CD4-positive, CD25-positive, alpha-beta regulatory T cell (primary cell): ENCODE measurements at regions not wholly inside any gene's neighbourhood (a gene's known extent, or its start where the extent isn't known, plus 50 kb on each side); places are given as distances from the start of the nearest gene placed in this dataset.
"Not testable (repeated sequence)": the region's sequence is repeated elsewhere in the genome, so short reads cannot be mapped to it uniquely, and the experiment has no call there.

Source experiments
- ATAC-seq, 2 donors: fragments of 150-1000 bp; cut with Tn5 transposase; one replicate each; pipeline ENCODE4 v1.10.0; 2021; ENCODE audit warnings: low read depth in 2 of 2, moderate number of reproducible peaks in 2 of 2, moderate library complexity in 1 of 2
- DNase-seq, 3 donors: peaks; one replicate each; pipeline versions ENCODE4 v3.0.0 to v3.0.0-alpha.2; 2012 to 2022; ENCODE audit warnings: mixed read lengths in 1 of 3
- H3K27ac ChIP-seq: one replicate; pipeline ENCODE4 v1.7.0; 2013; ENCODE audit warnings: mild to moderate bottlenecking, low read length; ENCODE audit not compliant: insufficient read depth, poor library complexity, severe bottlenecking
- H3K27me3 ChIP-seq: one replicate; pipeline ENCODE4 v1.7.0; 2013; ENCODE audit warnings: low read length; ENCODE audit not compliant: control insufficient read depth, insufficient read depth
- H3K36me3 ChIP-seq: one replicate; pipeline ENCODE4 v1.7.0; 2013; ENCODE audit warnings: mild to moderate bottlenecking, low read length, moderate library complexity; ENCODE audit not compliant: control insufficient read depth, insufficient read depth
- H3K4me1 ChIP-seq: 2 replicates; pipeline ENCODE4 v1.7.0; 2013; ENCODE audit warnings: mild to moderate bottlenecking, low read length; ENCODE audit not compliant: insufficient read depth, control insufficient read depth, poor library complexity, severe bottlenecking
- H3K4me3 ChIP-seq: one replicate; pipeline ENCODE4 v1.7.0; 2013; ENCODE audit warnings: low read depth, mild to moderate bottlenecking, low read length, moderate library complexity
- H3K9me3 ChIP-seq, 2 experiments: 1 replicate in 1 of 2; 2 replicates in 1 of 2; pipeline ENCODE4 v1.7.0; 2013; ENCODE audit warnings: low read length in 2 of 2, mild to moderate bottlenecking in 1 of 2, moderate library complexity in 1 of 2; ENCODE audit not compliant: control insufficient read depth in 2 of 2
- H3K27ac Mint-ChIP-seq, 3 donors: one replicate each; pipeline ENCODE4 v1.8.0; 2020 to 2022; ENCODE audit warnings: mild to moderate bottlenecking in 3 of 3, mixed read lengths in 3 of 3, moderate library complexity in 2 of 3
- H3K27me3 Mint-ChIP-seq: one replicate; pipeline ENCODE4 v1.8.0; 2022; ENCODE audit warnings: mild to moderate bottlenecking, mixed read lengths
- H3K36me3 Mint-ChIP-seq: one replicate; pipeline ENCODE4 v1.8.0; 2020; ENCODE audit warnings: mixed read lengths
- H3K4me1 Mint-ChIP-seq, 4 donors: one replicate each; pipeline ENCODE4 v1.8.0; 2020 to 2022; ENCODE audit warnings: mixed read lengths in 4 of 4, mild to moderate bottlenecking in 1 of 4
- H3K4me3 Mint-ChIP-seq, 4 donors: one replicate each; pipeline ENCODE4 v1.8.0; 2020 to 2022; ENCODE audit warnings: mild to moderate bottlenecking in 4 of 4, mixed read lengths in 4 of 4, moderate library complexity in 3 of 4
- H3K9me3 Mint-ChIP-seq, 7 donors: one replicate each; pipeline ENCODE4 v1.8.0; 2020 to 2022; ENCODE audit warnings: mixed read lengths in 7 of 7, mild to moderate bottlenecking in 3 of 7, moderate library complexity in 2 of 7

GRCh38 chr2:220387758-220388157 is 760.3 kb downstream of the SLC4A3 start:
- ATAC-seq, H3K36me3 Mint-ChIP-seq: not testable (repeated sequence)
- peaks cover 2 to 19% (median 6%) of the 10 kb centered on the region in 7 donors for H3K9me3 Mint-ChIP-seq

GRCh38 chr2:220393711-220394110 is 766.3 kb downstream of the SLC4A3 start:
- Mint-ChIP-seq H3K27me3 (no peaks in the 10 kb centered on the region), H3K36me3 (no peaks in the 10 kb centered on the region), H3K4me3 (no peak overlapping the region), H3K4me1 (no peaks in the 10 kb centered on the region), H3K9me3 (peaks cover 0 to 4% (median 1%) of the 10 kb centered on the region in 7 donors), H3K27ac (no peak overlapping the region)
- no peak overlapping the region for H3K4me3 ChIP-seq
- ATAC-seq = no peak
- no peak for DNase-seq
- no peaks in the 10 kb centered on the region for H3K4me1 ChIP-seq
- no peaks in the 10 kb centered on the region for H3K27me3 ChIP-seq
- no peaks in the 10 kb centered on the region for H3K9me3 ChIP-seq
- no peaks in the 10 kb centered on the region for H3K36me3 ChIP-seq
- no peak overlapping the region for H3K27ac ChIP-seq

More at GRCh38 chr2:220387758-220388157, 760.3 kb downstream of the SLC4A3 start:
- DNase-seq, H3K4me3 Mint-ChIP-seq, H3K27ac Mint-ChIP-seq, H3K27me3 ChIP-seq, H3K4me1 Mint-ChIP-seq, H3K4me3 ChIP-seq, H3K9me3 ChIP-seq, H3K36me3 ChIP-seq, H3K27ac ChIP-seq, H3K27me3 Mint-ChIP-seq, H3K4me1 ChIP-seq: not testable (repeated sequence)

GRCh38 chr2:220394433-220394832 is 767.0 kb downstream of the SLC4A3 start:
- Histone ChIP-seq H3K4me3 (no peak overlapping the region), H3K4me1 (no peaks in the 10 kb centered on the region), H3K27me3 (no peaks in the 10 kb centered on the region), H3K36me3 (no peaks in the 10 kb centered on the region), H3K9me3 (no peaks in the 10 kb centered on the region), H3K27ac (no peak overlapping the region)
- Mint-ChIP-seq H3K27ac (no peak overlapping the region), H3K36me3 (no peaks in the 10 kb centered on the region), H3K4me1 (no peaks in the 10 kb centered on the region), H3K27me3 (no peaks in the 10 kb centered on the region), H3K9me3 (peaks cover 0 to 4% (median 1%) of the 10 kb centered on the region in 7 donors), H3K4me3 (no peak overlapping the region)
- no peak for DNase-seq
- ATAC-seq = no peak

GRCh38 chr2:220396287-220396686 is 768.9 kb downstream of the SLC4A3 start:
- no peak for ATAC-seq
- peaks cover 0 to 4% (median 2%) of the 10 kb centered on the region in 7 donors for H3K9me3 Mint-ChIP-seq

GRCh38 chr2:220410296-220410695 is 782.9 kb downstream of the SLC4A3 start:
- no peak for ATAC-seq
- Histone ChIP-seq H3K4me3 (no peak overlapping the region), H3K27ac (no peak overlapping the region), H3K9me3 (peaks cover 0 to 19% of the 10 kb centered on the region in 2 experiments), H3K4me1 (no peaks in the 10 kb centered on the region), H3K36me3 (no peaks in the 10 kb centered on the region), H3K27me3 (no peaks in the 10 kb centered on the region)
- Mint-ChIP-seq H3K9me3 (peaks cover 0 to 35% (median 11%) of the 10 kb centered on the region in 7 donors), H3K36me3 (no peaks in the 10 kb centered on the region), H3K4me3 (no peak overlapping the region), H3K27ac (no peak overlapping the region), H3K4me1 (no peaks in the 10 kb centered on the region), H3K27me3 (no peaks in the 10 kb centered on the region)
- DNase-seq = no peak

More at GRCh38 chr2:220396287-220396686, 768.9 kb downstream of the SLC4A3 start:
- H3K4me1 ChIP-seq = no peaks in the 10 kb centered on the region
- H3K27me3 ChIP-seq = no peaks in the 10 kb centered on the region
- H3K4me3 ChIP-seq = no peak overlapping the region
- Mint-ChIP-seq H3K36me3 (no peaks in the 10 kb centered on the region), H3K27me3 (no peaks in the 10 kb centered on the region), H3K4me1 (no peaks in the 10 kb centered on the region), H3K27ac (no peak overlapping the region), H3K4me3 (no peak overlapping the region)
- DNase-seq = no peak
- H3K36me3 ChIP-seq = no peaks in the 10 kb centered on the region
- no peaks in the 10 kb centered on the region for H3K9me3 ChIP-seq
- no peak overlapping the region for H3K27ac ChIP-seq

- H3K36me3 Mint-ChIP-seq = no peaks in the 10 kb centered on the region
- no peak overlapping the region for H3K27ac Mint-ChIP-seq
- H3K9me3 Mint-ChIP-seq = peaks cover 0 to 6% (median 3%) of the 10 kb centered on the region in 7 donors
- Histone ChIP-seq H3K4me1 (no peaks in the 10 kb centered on the region), H3K36me3 (no peaks in the 10 kb centered on the region), H3K9me3 (no peaks in the 10 kb centered on the region), H3K27me3 (no peaks in the 10 kb centered on the region), H3K4me3 (no peak overlapping the region), H3K27ac (no peak overlapping the region)
- H3K27me3 Mint-ChIP-seq = no peaks in the 10 kb centered on the region
- no peak overlapping the region for H3K4me3 Mint-ChIP-seq
- ATAC-seq (no peak), DNase-seq (no peak)
- no peaks in the 10 kb centered on the region for H3K4me1 Mint-ChIP-seq
These were observed 790.1 kb downstream of the SLC4A3 start for GRCh38 chr2:220417503-220417902.

GRCh38 chr2:220419647-220420046 is 792.2 kb downstream of the SLC4A3 start:
- no peak for ATAC-seq
- Mint-ChIP-seq H3K27ac (no peak overlapping the region), H3K9me3 (peaks cover 0 to 8% (median 3%) of the 10 kb centered on the region in 7 donors), H3K4me1 (no peaks in the 10 kb centered on the region), H3K36me3 (no peaks in the 10 kb centered on the region), H3K27me3 (no peaks in the 10 kb centered on the region), H3K4me3 (no peak overlapping the region)
- DNase-seq = no peak
- Histone ChIP-seq H3K4me3 (no peak overlapping the region), H3K27ac (no peak overlapping the region), H3K4me1 (no peaks in the 10 kb centered on the region), H3K9me3 (no peaks in the 10 kb centered on the region), H3K36me3 (no peaks in the 10 kb centered on the region), H3K27me3 (no peaks in the 10 kb centered on the region)

GRCh38 chr2:220420820-220421219 is 793.4 kb downstream of the SLC4A3 start:
- Histone ChIP-seq H3K9me3 (no peaks in the 10 kb centered on the region), H3K4me3 (no peak overlapping the region), H3K36me3 (no peaks in the 10 kb centered on the region), H3K4me1 (no peaks in the 10 kb centered on the region), H3K27ac (no peak overlapping the region), H3K27me3 (no peaks in the 10 kb centered on the region)
- Mint-ChIP-seq H3K27me3 (no peaks in the 10 kb centered on the region), H3K4me1 (no peaks in the 10 kb centered on the region), H3K27ac (no peak overlapping the region), H3K36me3 (no peaks in the 10 kb centered on the region), H3K9me3 (peaks cover 0 to 12% (median 2%) of the 10 kb centered on the region in 7 donors), H3K4me3 (no peak overlapping the region)
- DNase-seq = no peak
- no peak for ATAC-seq
